ENCODE measurements at regions not wholly inside any gene's neighbourhood (a gene's known extent, or its start where the extent isn't known, plus 50 kb on each side); places are given as distances from the start of the nearest gene placed in this dataset.
"Not testable (repeated sequence)": the region's sequence is repeated elsewhere in the genome, so short reads cannot be mapped to it uniquely, and the experiment has no call there.

GRCh38 chr3:170653801-170654200 lies 67.9 kb upstream of the SLC7A14 start:
- intact Hi-C loops (cut with micrococcal nuclease; ENCODE audit: unreplicated experiment) (no loop called here), in situ Hi-C loops (cut with HindIII; ENCODE audit: low pct_unique_long_range_greater_than_20kb, low sequenced_read_pairs) (no loop called here)
- BruUV-seq (replicated peaks), result no TSS peak
- Histone ChIP-seq H3K9me3 (ENCODE audit: control insufficient read depth, insufficient read depth, low read depth, low read length) (no peaks in the 10 kb centered on the region), H3K27me3 (ENCODE audit: control insufficient read depth, insufficient read depth, low read length) (no peaks in the 10 kb centered on the region), H3K4me1 (ENCODE audit: control insufficient read depth, insufficient read depth, low read length) (no peaks in the 10 kb centered on the region), H3K4me3 (ENCODE audit: low read depth in 2 of 2, low read length in 2 of 2) (no peak overlapping the region), H3K36me3 (ENCODE audit: control insufficient read depth, insufficient read depth, low read length) (no peaks in the 10 kb centered on the region), H3K27ac (ENCODE audit: low read length) (no peak overlapping the region)
- ChIA-PET CTCF (no interaction called here), POLR2A (no interaction called here)
- TF ChIP-seq SIN3A (IDR thresholded peaks at IDR 0.05; ENCODE audit: borderline replicate concordance, insufficient read depth, low read depth, low read length) (no peak), POLR2AphosphoS5 (IDR thresholded peaks at IDR 0.05; ENCODE audit: low read depth, low read length) (no peak), TCF7L2 (IDR thresholded peaks at IDR 0.05; ENCODE audit: low read depth, low read length) (no peak), REST (IDR thresholded peaks at IDR 0.05; ENCODE audit: insufficient read depth in 1 of 2, low read depth in 2 of 2, low read length in 1 of 2) (no peak)
- TF ChIP-seq, protein P1, sequence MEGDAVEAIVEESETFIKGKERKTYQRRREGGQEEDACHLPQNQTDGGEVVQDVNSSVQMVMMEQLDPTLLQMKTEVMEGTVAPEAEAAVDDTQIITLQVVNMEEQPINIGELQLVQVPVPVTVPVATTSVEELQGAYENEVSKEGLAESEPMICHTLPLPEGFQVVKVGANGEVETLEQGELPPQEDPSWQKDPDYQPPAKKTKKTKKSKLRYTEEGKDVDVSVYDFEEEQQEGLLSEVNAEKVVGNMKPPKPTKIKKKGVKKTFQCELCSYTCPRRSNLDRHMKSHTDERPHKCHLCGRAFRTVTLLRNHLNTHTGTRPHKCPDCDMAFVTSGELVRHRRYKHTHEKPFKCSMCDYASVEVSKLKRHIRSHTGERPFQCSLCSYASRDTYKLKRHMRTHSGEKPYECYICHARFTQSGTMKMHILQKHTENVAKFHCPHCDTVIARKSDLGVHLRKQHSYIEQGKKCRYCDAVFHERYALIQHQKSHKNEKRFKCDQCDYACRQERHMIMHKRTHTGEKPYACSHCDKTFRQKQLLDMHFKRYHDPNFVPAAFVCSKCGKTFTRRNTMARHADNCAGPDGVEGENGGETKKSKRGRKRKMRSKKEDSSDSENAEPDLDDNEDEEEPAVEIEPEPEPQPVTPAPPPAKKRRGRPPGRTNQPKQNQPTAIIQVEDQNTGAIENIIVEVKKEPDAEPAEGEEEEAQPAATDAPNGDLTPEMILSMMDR (IDR thresholded peaks at IDR 0.05), result no peak
- no peak for ATAC-seq
- no peak for DNase-seq (ENCODE audit: low read depth, low spot score)

DNA sequence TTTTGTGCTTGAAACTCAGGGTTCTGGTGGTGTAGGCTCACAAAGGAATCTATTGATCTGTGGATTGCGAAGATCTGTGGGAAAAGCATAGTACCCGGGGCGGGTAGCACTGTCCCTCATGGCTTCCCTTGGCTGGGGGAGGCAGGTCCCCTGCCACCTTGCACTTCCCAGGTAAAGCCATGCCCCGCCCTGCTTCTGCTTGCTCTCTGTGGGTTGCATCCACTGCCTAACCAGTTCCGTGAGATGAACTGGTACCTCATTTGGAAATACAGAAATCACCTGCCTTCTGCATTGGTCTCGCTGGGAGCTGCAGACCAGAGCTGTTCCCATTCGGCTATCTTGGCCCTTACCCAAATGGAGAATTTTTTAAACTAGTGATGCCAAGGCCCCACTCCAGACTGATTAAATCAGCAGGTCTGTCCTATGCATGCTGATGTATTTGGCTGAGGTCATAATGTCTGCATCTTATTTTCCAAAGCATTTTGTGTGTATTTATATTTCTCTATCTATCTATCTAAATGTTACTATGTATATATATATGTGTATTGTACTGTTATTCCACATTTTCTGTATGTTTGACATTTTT lies 65.5 kb upstream of the SLC7A14 start:
- intact Hi-C loops (cut with micrococcal nuclease; ENCODE audit: unreplicated experiment), result no loop called here
- in situ Hi-C loops (cut with HindIII; ENCODE audit: low pct_unique_long_range_greater_than_20kb, low sequenced_read_pairs), result no loop called here
- ChIA-PET POLR2A (no interaction called here), CTCF (no interaction called here)
- H3K4me1 ChIP-seq (ENCODE audit: control insufficient read depth, insufficient read depth, low read length), result no peaks in the 10 kb centered on the region
- ATAC-seq (no peak), DNase-seq (ENCODE audit: low read depth, low spot score) (no peak)
- no peaks in the 10 kb centered on the region for H3K27me3 ChIP-seq (ENCODE audit: control insufficient read depth, insufficient read depth, low read length)
- H3K36me3 ChIP-seq (ENCODE audit: control insufficient read depth, insufficient read depth, low read length), result no peaks in the 10 kb centered on the region
- no peaks in the 10 kb centered on the region for H3K9me3 ChIP-seq (ENCODE audit: control insufficient read depth, insufficient read depth, low read depth, low read length)
- TF ChIP-seq, protein P1 (IDR thresholded peaks at IDR 0.05), result no peak
- no peak for TF ChIP-seq POLR2AphosphoS5 (IDR thresholded peaks at IDR 0.05; ENCODE audit: low read depth, low read length)
- no peak for TF ChIP-seq REST (IDR thresholded peaks at IDR 0.05; ENCODE audit: insufficient read depth in 1 of 2, low read depth in 2 of 2, low read length in 1 of 2)
- no peak overlapping the region for H3K27ac ChIP-seq (ENCODE audit: low read length)
- BruUV-seq (replicated peaks), result no TSS peak
- H3K4me3 ChIP-seq (ENCODE audit: low read depth in 2 of 2, low read length in 2 of 2), result no peak overlapping the region

GRCh38 chr3:170650557-170650956 lies 64.7 kb upstream of the SLC7A14 start:
- H3K27ac ChIP-seq (ENCODE audit: low read length); CTCF ChIA-PET; H3K27me3 ChIP-seq (ENCODE audit: control insufficient read depth, insufficient read depth, low read length); H3K4me3 ChIP-seq (ENCODE audit: low read depth in 2 of 2, low read length in 2 of 2); POLR2A ChIA-PET; H3K36me3 ChIP-seq (ENCODE audit: control insufficient read depth, insufficient read depth, low read length); H3K4me1 ChIP-seq (ENCODE audit: control insufficient read depth, insufficient read depth, low read length); intact Hi-C loops (cut with micrococcal nuclease; ENCODE audit: unreplicated experiment); BruUV-seq (replicated peaks); ATAC-seq; H3K9me3 ChIP-seq (ENCODE audit: control insufficient read depth, insufficient read depth, low read depth, low read length); DNase-seq (ENCODE audit: low read depth, low spot score); in situ Hi-C loops (cut with HindIII; ENCODE audit: low pct_unique_long_range_greater_than_20kb, low sequenced_read_pairs): not testable (repeated sequence)

Data from Panc1 (cell line).